HG02763 (cell line): ENCODE measurements at regions not wholly inside any gene's neighbourhood (a gene's known extent, or its start where the extent isn't known, plus 50 kb on each side); places are given as distances from the start of the nearest gene placed in this dataset.
"Not testable (repeated sequence)": the region's sequence is repeated elsewhere in the genome, so short reads cannot be mapped to it uniquely, and the experiment has no call there.

Source experiments
- ATAC-seq: cut with Tn5 transposase; IDR thresholded peaks from one replicate; pipeline ENCODE4 v1.9.1; 2021; ENCODE audit warnings: mild to moderate bottlenecking, moderate library complexity; ENCODE audit not compliant: unreplicated experiment

DNA sequence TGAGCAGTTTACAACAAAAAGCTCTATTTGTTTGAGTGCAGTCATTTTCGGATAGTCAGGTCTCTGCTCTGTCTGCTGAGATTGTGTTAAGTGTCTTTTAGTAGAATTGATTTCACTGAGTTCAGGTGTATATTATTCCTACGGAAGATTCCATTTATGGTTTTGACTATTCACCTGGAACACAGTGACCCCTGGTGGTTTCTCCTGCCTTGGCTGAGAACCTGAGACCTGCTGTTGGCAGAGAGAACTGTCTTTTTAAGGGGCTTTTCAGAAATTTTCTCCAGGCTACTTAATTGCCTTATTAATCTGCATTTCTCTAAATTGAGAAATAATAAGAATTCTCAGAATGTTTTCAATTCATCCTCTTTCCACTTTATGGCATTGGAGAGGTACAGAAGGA is 508.0 kb downstream of the TBC1D32 start:
- ATAC-seq, result no peak

DNA sequence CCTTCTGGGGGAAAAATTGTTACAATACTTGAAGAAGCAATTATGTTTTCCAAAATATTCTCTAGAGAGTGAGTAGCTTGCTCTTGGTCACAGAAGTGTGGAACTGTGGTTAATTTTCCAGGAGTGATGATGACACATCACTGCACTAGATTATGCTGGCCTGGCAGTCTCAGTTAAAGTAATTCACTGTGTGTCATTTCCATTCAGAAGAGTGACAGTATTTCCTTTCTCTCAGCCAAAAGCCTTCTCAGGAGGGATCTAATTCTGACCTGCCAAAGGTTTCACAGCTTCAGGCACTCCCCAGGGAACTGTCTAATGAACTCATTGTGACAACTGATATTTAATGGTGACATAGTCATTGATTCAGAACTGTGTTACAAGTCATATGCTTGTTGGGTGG is 517.5 kb downstream of the TBC1D32 start:
- no peak for ATAC-seq

DNA sequence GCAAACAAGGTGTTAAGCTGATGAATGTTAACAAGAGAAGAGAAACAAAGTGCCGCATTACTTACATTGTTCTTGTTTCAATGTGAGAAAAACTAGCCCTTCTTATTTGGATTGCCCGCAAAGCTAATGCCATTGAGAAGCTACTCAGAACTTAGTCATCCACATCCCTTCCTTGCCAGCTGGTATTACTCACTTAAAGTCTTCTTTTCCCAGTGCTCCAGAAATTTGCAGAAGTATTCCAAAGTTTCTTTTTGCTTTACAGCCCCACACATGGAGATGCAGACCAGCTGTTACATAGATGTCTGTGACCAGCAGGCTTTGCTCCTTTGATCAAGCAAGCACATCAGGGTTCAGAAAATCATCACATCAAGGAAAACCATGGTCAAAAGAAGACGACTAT is 529.0 kb downstream of the TBC1D32 start:
- ATAC-seq, result no peak

DNA sequence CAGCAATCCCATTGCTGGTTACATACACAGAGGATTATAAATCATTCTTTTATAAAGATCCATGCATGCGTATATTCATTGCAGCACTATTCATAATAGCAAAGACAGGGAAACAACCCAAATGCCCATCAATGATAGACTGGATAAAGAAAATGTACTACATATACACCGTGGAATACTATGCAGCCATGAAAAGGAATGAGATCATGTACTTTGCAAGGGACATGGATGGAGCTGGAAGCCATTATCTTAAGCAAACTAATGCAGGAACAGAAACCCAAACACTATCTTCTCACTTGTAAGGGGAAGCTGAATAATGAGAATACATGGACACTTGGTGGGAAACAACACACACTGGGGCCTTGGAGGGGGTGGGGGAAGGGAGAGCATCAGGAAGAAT is 529.7 kb downstream of the TBC1D32 start:
- no peak for ATAC-seq

DNA sequence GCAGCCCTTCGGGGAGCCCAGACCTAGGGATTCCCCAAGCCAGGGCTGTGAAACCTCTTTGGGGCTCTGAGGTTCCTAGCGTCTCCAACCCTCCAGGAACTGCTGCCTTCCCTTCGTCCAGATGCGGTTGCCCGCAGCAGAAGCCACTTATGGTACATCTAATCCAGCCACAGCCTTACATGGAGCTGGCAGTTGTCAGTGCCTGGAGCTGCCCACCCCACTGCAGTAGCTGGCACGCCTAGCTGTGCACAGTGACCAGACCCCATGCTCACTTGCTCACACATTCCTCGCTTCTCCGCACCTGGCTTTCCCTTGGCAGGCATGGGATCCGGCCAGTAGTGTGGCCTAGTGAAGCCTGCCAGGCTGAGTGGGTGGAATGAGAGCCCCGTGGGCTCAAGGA is 547.6 kb downstream of the TBC1D32 start:
- no peak for ATAC-seq

DNA sequence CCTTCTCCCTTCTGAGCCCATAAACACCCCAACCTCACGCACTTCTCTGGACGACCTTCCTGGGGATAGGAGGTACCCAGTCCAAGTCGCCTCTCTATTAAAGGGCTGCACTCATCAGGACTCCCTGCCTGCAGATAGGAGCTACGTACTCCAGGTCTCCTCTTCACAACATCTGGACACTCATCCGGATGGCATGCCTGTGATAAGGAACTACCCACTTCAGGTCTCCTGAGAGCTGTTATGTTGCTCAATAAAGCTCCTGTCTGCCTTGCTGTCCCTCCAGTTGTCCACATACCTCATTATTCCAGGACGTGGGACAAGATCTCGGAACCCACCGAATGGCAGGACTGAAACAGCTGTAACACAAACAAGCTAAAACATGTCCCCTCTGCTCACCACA is 548.0 kb downstream of the TBC1D32 start:
- no peak for ATAC-seq

DNA sequence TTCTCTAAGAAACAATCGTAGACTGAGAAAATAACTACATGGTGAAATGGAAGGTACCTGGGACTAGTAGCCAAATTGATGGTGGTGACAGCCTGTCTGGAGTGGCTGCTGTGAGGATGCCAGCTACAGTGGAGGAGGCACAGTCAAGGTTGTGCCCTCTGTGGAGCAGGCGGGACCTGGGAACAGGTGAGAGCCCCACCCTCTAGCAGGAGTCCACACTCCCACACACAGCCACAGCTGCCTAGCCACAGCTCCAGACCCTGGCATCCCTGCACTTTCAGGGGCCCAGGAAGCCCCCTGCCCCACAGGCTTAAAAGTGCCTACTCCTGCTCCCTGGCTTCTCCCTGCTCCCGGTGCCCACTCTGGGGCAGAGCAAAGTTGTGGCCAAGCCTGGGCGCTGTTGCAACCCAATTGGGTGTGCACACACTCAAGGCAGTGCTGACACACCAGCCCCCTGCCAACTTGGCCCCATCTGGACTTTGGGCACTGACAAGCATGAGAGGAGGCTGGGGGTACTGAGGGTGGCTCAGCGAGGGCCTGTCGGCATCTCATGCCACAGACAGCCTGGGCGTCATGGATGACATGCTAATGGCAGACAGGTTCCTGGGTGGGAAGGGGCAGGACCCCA is 548.7 kb downstream of the TBC1D32 start:
- no peak for ATAC-seq

DNA sequence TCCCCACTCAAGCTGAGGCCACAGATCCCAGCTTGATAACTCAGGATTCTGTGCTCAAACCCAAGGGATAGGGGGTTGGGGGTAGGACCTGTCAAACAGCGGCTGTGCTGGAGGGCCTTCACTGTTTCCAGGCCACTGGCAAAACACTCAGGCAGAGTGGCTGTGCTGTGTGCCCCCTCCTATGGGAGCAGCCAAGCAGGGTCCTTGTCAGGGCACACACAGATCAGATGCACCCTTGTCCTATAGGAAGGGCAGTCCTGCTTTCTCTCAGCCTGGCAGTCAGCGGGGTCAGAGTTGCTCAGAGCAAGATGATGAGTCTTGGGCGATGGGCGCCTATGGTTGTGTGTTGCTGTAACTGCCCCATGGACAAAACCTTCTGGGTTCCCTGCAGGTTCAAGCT is 554.8 kb downstream of the TBC1D32 start:
- ATAC-seq, result no peak

DNA sequence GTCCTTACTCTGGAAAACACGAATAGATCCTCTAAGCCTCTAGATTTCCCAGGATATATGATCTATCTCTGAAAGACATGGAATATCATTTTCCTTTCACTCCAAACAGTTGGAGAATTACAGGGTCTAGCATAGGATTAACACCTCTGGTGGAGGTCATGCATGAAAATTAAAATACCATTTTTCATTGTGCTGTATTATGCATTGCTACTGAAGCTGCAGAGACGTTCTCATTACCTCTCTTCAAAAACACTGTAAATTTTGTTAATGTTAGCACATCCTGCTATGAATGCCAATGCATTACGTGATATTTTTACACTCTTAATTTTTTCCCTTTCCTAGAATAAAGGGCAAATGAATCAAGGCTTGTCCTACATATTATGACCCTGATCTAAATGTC is 558.6 kb downstream of the TBC1D32 start:
- ATAC-seq, result no peak

DNA sequence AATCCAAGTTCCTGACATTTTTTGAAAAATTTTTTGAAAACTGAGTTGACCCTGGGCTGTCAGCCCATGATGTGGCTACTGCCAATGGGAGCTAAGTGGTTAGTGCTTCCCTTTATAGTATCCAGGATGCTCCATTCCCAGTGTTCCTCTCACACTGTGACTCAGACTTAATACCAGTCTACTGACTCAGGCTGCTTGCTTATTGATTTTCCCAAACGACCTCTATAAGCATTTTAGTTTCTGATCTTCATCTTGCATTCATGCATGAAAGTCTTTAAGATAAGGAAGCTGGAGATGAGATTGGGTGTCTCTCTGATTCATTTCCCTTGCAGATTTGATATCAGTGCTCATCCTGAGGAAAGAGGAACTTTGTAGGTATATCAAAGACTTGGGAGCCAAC is 560.0 kb downstream of the TBC1D32 start:
- no peak for ATAC-seq

DNA sequence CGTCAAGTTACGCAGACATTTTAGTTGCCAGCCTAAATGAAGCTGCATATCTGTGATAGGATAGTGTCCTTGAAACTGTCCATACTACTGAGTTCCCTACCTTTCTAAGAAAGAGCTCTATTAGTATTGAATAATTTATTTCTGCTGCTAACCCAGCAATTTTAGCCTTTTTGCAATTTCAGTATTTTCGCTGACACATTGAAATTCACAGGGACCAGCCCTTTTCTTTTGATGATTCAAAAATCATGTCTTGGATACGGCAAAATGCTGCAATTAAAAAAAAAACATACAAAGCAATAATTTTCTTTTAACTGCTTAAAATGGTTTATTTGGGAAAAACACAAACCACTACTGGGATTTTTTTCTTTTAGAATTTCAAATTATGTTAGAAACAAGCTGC is 563.3 kb downstream of the TBC1D32 start:
- ATAC-seq, result no peak

DNA sequence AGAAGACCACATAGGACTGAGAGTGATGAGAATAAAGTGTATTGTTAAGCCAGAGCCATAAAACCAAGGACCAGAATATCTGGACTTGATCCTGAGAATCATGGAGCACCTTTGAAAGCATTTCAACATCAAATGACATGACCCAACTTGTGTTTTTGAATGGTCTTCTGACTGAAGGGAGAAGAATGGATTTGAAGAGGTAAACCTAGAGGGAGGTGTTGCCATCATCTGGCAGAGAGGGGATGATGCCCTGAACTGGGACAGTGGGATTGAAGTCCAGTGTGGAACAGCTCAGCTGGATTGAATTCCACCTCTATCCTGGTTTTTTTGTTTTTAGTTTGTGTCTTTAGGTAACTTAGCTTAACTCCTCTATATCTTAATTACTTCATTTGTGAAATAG is 570.0 kb downstream of the TBC1D32 start:
- ATAC-seq, result no peak

DNA sequence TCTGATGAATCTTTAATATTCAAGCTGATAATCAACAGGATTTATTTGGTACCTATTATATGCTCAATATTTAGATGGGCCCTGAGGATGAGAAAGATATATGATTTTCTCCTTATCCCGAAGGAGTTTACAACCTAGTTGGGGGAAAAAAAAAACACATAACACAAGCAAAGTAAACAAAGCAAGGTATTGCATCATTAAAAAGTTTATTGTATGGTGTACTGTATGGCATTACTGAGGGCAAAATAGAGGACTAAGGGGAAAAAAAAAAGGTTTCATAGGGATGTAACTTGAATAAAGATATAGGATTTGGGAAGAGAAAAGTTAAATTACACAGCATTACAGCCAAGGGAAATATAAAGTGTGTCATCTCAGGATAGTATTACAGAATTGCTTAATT is 574.7 kb downstream of the TBC1D32 start:
- no peak for ATAC-seq

DNA sequence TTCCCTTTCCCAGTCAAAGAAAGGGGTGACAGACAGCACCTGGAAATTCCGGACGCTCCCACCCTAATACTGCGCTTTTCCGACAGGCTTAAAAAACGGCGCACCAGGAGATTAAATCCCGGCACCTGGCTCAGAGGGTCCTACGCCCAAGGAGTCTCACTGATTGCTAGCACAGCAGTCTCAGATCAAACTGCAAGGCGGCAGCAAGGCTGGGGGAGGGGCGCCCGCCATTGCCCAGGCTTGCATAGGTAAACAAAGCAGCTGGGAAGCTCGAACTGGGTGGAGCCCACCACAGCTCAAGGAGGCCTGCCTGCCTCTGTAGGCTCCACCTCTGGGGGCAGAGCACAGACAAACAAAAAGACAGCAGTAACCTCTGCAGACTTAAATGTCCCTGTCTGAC is 585.7 kb downstream of the TBC1D32 start:
- ATAC-seq, result not testable (repeated sequence)

DNA sequence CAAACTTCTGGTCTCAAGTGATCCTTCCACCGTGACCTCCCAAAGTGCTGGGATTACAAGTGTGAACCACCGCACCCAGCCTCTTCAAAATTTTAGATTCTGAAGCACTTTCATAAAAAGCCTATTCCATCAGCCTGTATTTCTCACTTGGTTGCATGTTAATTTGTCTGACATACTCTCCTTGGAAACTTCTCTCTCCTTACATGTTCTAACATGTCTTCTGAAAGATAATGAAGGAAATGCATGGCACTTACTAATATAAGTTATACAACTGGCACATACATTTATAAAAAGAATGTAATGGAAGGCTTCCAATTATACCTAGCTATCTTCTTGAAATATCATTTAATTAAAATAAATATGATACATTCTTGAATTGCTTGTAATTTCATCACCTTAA is 597.5 kb downstream of the TBC1D32 start:
- ATAC-seq, result no peak

DNA sequence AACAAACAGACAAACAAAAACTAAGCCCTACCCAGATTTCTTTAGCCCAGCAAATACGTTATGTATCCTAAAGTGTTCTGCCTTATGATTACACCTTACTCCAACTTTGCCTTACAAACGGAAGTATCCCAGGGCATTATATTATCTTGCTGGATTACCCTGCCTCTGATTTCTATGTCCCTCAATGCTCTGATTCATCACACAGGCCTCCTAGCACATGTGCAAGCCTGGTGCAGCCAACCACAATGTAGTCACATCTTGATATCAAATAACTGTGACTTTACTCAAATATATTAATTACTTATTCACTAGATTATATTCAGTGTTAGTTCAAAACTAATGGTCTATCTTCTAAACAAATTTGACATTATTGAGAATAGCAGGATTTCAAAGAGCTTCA is 598.6 kb downstream of the TBC1D32 start:
- ATAC-seq, result no peak

DNA sequence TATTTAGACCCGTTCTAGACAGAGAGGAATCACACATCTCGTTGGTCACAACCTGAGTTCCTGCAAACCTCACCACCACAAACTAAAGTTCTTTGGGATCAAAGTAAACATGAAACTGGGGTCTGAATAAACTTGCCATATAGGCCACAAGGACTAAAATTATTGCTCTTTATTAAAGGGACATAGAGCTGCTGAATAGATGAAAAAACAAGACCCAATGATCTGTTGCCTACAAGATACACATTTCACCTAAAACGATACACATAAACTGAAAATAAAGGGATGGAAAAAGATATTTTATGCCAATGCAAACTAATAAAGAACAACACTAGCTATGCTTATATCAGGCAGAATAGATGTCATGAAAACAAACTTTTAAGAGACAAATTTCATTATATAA is 623.0 kb downstream of the TBC1D32 start:
- no peak for ATAC-seq

DNA sequence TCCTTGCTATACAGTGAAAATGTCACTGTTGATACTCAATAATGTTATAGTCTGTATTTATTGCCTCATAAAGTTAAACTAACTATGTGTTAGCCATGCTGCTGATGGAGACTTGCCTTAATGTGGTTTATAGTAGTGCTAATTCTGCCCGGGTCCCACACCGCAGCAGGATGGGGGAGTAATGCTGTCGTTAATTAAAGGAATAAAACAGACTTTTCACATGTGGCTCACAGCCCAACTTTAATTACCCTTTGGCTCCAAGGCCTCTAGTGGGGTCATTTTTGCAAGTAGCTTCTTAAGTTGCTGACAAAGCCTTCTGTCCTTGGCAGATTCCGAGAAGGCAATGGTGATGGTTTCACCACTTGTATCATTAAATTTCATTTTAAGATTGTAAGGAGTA is 634.3 kb downstream of the TBC1D32 start:
- ATAC-seq, result no peak

DNA sequence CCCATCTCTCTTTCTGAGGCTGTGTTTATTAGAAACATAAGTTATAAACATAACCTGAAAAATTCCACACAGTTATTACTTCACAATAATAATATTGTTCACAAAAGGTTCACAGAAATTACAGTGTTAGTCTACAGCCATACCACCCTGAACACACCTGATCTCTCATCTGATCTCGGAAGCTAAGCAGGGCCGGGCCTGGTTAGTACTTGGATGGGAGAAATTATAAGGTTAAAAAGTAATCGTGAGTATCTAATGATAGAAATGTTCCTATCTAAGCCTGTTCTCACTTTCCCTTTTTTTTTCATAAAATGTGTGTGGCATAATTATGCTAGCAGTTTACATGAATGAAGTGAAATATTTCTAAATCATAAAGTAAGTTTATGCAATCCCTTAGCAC is 647.8 kb downstream of the TBC1D32 start:
- ATAC-seq, result no peak

DNA sequence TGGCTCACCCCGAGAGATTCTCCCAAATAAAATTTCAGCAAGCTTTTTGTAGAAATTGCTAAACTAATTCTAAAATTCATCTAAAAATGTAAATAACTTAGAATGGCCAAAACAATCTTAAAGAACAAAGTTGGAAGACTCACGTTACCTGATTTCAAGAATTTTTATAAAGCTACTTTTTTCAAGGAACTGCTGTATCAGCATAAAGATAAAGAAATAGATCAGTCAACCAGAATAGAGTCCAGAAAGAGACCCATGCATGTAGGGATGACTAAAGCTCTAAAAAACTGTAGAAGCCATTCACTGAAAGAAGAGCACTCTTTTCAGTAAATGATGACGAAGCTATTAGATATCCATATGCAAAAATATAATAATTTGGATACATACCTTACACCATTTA is 652.1 kb downstream of the TBC1D32 start:
- ATAC-seq, result no peak

DNA sequence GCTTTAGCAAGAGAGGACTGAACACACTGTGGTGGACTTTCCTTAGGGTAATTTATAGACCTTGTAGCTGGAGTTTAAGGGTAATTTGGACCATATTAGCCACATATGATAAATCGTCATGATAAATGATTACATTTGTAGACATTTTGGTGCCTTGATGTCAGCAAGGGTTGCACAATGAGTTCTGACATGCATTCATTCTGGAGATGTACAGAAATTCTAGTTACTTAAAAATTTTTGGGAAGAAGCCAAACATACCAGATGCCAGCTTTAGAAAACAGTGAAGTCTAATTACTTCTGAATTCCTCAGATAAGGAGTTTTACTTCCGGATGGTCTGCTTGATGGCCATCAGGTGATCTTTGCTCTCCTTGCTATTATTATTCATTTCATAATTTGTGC is 653.1 kb downstream of the TBC1D32 start:
- no peak for ATAC-seq

DNA sequence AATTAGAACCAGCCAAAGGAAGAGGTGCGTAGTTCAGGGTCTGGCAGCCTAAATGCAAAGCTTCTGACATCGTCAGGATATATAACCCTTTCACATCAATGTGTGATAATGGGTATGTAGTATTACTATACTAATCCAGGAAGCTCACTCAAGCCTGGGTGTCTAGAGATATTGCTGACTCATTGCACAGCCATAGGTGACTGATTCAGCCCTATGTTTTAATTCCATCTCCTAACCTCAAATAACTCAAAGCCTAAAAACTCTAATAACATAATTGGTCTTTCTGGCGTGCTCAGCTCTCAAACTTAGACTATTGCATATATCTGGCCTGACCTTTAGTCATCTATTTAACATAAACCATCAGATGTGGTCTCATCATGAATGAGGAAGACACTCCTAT is 658.4 kb downstream of the TBC1D32 start:
- no peak for ATAC-seq

DNA sequence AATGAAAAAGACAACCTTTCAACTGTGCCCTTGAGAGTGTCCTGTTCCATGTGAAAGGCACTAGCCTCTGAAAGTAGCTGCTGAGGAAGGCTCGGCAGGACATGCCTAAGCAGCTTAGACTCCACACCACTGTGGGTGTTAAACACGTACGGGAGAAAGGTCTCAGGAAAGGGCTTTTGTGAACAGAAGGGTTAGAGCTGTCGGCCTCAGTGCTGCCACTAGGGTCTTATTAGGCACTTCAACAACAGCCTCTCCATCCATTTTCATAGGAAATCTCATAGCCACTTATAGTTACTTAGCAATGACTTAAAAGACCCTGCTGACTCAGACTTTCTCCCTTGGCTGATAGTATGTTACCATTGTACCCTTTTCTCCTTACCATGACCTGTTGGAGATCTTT is 662.8 kb downstream of the TBC1D32 start:
- ATAC-seq, result no peak

DNA sequence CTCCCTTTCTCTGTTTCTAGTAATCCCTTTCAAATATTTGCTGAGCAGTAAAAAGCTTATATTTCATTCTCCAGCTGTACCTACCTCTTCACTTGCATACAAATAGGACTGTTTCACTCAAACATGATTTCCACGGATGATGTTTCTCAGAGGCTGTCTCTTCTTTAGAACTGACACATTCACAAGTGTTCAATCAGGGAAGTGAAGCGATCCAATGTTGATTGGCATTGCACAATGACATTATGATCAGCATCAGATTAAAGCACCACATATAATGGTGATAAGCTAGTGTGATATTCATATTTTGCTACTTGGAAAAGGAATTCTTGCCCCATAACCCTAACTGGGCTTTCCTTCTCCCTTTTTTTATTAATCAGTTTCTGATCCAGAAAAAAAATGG is 681.8 kb downstream of the TBC1D32 start:
- ATAC-seq, result no peak
